HG03442 (cell line): ENCODE measurements at regions not wholly inside any gene's neighbourhood (a gene's known extent, or its start where the extent isn't known, plus 50 kb on each side); places are given as distances from the start of the nearest gene placed in this dataset.

Source experiments
- ATAC-seq: cut with Tn5 transposase; IDR thresholded peaks from one replicate; pipeline ENCODE4 v1.9.1; 2021; ENCODE audit warnings: mild to moderate bottlenecking, moderate library complexity; ENCODE audit not compliant: unreplicated experiment

GRCh38 chr10:10492420-10492819 lies 525.3 kb upstream of the CELF2 start:
- no peak for ATAC-seq

DNA sequence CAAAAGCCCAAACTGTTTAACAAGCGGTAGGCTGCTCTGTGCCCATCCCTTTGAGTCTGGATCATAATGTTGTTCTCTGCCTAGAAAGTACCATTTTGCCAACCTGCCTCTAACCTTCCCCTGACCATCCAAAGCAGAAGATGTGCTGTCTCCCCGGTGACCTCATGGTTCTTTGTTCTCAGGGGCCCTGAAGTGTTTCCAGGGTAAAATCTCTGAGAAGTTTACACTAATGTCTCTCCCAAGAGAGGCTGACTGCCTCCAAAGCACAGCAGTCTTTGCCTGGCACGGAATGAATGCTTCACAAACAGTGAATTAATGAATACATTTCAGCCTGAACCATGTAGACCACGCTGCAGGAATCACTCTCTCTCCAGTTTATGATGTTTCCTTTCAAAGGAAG lies 523.8 kb upstream of the CELF2 start:
- ATAC-seq, result no peak

DNA sequence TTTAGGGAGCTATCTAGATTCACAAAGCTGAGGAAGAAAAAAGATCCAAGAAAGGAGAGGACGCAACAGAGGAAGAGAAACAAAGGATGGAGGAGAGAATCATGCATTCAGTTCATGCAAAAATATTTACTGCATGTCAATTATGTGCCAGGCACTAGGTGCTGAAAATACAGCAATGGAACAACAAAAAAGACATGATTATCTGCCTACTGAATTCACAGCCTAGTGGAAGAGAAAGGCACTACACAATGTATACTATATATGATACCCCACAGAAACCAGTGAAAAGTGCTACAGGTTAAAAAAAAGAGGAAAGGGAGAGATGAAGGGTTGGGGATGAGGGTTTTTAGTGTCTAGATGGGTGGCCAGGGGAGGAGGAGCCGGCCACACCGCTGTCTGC lies 520.4 kb upstream of the CELF2 start:
- no peak for ATAC-seq

DNA sequence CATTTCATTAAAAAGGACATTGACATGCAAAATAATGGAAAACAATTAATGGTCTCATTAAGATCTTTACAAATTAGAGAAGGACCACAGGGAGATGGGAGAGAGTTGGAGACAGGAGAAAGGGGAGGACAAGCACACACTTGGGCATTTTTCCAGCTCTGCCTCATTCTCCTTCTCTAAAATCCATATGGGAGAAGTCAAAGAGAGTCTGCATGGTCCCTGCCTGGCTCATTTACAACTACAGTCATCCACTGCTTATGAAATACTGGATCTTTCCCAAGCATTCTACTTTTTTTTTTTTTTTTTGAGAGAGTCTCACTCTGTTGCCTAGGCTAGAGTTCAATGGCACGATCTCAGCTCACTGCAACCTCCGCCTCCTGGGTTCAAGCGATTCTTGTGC lies 518.9 kb upstream of the CELF2 start:
- no peak for ATAC-seq

GRCh38 chr10:10499839-10500238 lies 517.8 kb upstream of the CELF2 start:
- no peak for ATAC-seq

- no peak for ATAC-seq
Observed at GRCh38 chr10:10500937-10501336, 516.7 kb upstream of the CELF2 start.

- ATAC-seq, result no peak
Observed at GRCh38 chr10:10503772-10504171, 513.9 kb upstream of the CELF2 start.

DNA sequence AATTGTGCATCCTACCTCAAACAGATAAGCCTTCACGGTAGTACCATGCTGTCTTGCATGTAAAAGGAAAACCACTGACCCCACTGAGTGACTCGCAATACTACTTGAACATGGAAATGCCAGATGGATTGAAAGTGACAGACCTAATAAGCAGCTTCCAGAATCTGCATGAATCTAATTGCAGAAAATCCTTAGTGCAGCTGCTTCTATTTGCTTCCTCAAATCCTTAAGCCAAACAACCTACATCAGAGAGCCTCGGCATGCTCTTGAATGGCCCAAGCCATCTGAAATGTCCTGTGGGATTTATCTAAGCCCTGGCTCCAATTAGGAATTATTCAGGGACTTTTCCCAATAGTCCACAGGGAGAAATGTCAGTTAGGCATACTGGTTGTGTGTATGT lies 509.5 kb upstream of the CELF2 start:
- ATAC-seq, result no peak

DNA sequence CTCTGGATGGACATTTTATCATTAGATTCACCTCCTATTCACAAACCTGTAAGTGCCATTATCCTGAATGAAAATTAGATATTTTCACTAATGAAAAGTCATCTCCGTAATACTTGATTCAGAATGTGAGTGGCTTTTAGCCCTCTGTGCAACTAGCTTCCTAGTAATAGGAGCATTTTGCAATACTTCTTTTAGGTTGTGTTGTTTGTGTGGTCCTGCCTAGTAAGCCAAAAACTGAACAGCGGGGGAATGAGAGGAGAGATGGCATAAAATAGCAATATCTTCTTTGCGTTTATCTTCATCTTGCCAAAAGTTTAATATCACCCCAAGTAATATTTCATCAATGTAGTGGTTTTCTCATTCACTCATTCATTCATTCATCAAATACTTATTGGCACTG lies 507.5 kb upstream of the CELF2 start:
- ATAC-seq, result no peak

DNA sequence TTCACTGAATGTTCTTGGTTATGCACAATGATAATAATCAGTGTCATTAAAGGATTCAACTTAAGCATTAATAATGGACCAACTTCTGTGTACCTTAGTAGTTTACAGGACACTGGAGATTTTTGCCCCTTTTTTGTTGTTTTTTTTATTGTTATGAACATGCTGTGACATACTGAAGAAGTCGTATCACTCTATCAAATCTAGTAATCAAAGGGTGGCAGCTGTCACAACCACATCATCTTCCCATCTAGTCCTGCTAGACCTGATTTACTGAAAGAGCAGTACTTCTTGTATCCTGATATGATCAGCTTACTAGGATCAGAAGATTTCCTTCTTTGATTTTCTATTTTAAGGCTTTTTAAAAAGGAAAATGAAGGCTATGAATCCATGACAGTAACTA lies 504.6 kb upstream of the CELF2 start:
- ATAC-seq, result no peak

DNA sequence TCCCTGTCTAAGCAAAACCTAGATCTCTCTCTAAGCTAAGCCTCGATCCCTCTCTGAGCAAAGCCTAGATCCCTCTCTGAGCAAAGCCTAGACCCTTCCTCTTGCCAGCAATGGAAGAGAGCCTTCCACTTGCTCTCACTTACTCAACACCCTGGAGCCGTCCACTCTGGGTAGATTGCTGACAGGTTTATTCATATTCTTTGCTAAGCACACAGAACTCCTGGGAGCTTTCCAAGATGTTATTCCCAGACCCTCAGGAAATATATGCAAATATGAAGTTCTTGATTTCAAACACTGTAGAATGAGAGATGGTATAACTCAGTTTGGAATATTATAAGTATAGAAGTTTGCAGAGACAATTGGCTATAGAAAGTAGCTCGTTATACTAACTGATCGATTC lies 503.8 kb upstream of the CELF2 start:
- no peak for ATAC-seq

DNA sequence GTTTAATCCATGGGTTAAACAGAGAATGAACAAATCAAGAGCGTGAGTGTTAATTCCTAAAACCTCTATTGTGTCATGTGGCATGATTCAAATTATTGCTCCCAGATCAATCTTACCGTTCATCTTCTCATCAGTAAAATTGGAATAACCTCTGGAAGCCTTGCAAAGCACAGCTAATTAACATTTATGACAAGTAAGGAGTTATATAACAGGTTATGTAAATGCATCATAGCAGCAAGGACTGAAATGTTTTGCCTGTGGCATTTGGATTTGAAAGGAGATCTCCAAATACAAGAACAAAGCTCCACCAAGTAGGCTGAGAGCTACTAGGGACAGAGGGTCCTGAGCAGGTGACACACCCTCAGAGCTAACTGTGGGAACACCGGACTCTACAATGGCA lies 502.9 kb upstream of the CELF2 start:
- no peak for ATAC-seq

- ATAC-seq, result no peak
Observed at GRCh38 chr10:10515479-10516204, 502.0 kb upstream of the CELF2 start.

DNA sequence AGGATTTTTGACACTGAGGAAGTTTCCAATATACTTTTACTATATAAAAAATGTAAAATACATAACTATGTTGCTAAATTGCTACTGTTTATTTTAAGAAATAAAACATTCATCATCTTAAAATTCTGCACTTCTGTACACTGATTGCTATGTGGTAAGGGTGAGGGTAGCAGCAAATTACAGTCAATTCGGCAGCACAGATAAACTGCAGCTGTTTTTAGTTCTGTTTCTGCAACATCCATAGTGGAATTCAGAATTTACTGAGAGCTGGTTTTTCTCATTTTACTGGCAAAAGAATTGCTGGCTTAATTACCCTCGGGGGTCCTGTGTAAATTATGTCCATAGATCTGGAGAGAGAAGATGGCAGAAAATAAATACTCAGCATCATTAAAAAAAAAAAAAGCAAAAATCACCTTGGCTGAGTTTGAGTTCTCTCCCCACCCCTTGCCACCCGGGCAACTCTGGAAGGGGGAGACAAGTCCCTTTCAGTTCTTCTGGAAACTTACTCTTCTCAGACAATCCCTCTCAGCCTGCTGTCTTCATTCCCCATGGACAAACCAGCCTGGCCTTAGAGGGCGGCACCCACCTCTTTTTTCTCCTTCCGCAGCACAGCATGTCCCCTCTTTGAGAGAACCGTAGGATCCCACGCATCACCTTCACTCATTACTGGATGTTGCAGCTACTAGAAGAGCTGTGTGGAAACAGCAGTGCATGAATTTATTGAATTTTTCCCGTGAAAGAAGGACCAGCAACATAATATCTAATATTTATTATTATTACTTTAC lies 501.1 kb upstream of the CELF2 start:
- ATAC-seq, result no peak

DNA sequence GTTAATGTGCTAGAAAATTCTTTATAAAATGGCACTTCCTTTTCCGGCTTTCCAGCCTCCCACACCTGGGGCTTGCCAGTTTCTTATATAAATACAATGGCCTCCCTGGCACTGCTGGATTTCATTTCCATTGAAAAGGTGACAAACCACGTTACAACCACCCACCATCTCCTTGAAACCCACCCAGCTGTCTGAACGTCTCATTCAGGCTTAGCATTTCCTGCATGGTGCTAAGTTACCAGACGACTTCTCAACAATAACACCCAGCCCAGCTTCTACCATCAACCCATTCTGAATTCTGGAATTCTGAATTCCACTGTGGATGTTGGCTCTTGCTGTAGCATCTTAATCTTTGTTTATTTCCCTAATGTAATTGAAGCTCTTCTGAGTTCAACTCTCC lies 499.8 kb upstream of the CELF2 start:
- ATAC-seq, result no peak

- ATAC-seq, result no peak
Observed at GRCh38 chr10:10519674-10520073, 498.0 kb upstream of the CELF2 start.

DNA sequence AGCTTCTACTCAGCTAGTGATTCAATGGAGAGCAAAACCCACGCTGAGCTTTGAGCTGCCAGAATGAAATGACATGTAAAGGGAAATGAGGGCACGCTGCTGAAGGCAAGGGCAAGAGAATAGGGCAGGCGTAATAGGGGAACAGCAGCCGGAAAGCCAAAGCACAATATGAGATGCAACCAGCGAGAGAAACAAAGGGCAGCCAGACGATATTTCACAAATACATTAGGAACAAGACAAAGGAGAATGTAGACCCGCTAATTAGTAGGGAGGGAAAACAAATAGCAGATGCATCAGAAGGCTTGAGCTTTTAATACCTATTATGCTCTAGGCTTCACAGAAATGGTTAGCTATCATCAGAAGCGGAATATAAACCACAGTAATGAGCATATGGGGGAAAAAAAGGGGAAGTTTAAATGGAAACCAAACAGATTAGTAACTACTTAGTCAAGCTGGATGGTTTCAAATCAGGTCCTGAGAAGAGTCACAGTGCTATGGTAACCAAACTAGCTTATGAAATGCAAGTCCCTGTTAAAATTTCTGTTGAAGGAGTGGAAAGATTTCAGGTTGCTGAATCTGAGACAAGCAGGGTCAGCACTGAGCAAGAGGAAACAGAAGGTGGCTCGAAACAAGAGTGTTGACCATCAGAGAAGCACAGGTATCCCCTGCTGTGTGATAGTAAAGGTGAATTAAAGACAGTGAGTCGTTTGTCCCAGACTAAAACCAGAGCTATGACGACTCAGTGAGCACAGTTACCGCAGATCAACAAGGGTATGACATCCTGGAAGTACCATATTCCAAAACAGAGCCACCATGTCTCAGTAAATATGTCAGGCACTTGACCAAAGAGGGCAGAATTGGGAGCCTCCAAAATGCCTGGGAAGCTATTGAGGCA lies 496.9 kb upstream of the CELF2 start:
- ATAC-seq, result peak; percentile 95

GRCh38 chr10:10526846-10527245 lies 490.8 kb upstream of the CELF2 start:
- no peak for ATAC-seq

- no peak for ATAC-seq
Observed at GRCh38 chr10:10527861-10528562, 489.7 kb upstream of the CELF2 start.

DNA sequence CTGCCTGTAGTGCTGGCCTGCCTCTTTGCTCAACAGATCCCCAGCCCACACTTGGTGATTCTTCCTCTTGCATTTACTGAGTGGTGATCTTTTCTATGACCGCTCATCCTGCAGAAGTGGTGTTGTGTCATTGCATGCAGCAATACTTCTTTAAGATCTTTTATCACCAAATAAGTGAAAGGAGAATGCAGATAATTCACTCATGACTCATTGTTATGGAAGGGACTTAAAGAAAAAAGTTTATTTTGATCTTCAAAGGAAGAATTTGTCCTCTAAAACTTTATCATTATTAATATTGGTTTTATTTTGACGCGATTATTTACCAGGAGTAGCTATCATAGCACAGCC lies 489.1 kb upstream of the CELF2 start:
- no peak for ATAC-seq

GRCh38 chr10:10530313-10530712 lies 487.4 kb upstream of the CELF2 start:
- no peak for ATAC-seq
